GM23338 (cell line): ENCODE measurements at regions not wholly inside any gene's neighbourhood (a gene's known extent, or its start where the extent isn't known, plus 50 kb on each side); places are given as distances from the start of the nearest gene placed in this dataset.

ENCODE experiments used
- ATAC-seq: fragments of 200-7000 bp; cut with Tn5 transposase; 3 replicates; pipeline ENCODE4 v1.9.1; 2020
- DNase-seq: peaks from one replicate; pipeline ENCODE4 v3.0.0-alpha.2; 2015; ENCODE audit warnings: low spot score
- H2AFZ ChIP-seq: fragments of 200-600 bp; sonication (generic); 2 replicates; pipeline ENCODE4 v1.8.0; 2016; ENCODE audit warnings: antibody characterized with exemption, mild to moderate bottlenecking, moderate library complexity
- H3F3A ChIP-seq: fragments of 200-600 bp; sonication (generic); replicated peaks from 2 replicates; pipeline ENCODE4 v1.8.0; 2017; ENCODE audit warnings: antibody characterized with exemption, mixed run types, low read depth
- H3K27ac ChIP-seq: fragments of 200-600 bp; sonication (generic); 2 replicates; pipeline ENCODE4 v1.6.1; 2016; ENCODE audit warnings: low read depth
- H3K27me3 ChIP-seq: fragments of 200-600 bp; sonication (generic); 2 replicates; pipeline ENCODE4 v1.8.0; 2016; ENCODE audit warnings: mild to moderate bottlenecking, mixed run types, moderate library complexity; ENCODE audit not compliant: insufficient read depth
- H3K36me3 ChIP-seq: fragments of 200-600 bp; sonication (generic); 2 replicates; pipeline ENCODE4 v1.8.0; 2016; ENCODE audit warnings: mild to moderate bottlenecking; ENCODE audit not compliant: insufficient read depth
- H3K4me1 ChIP-seq: fragments of 200-600 bp; sonication (generic); 2 replicates; pipeline ENCODE4 v1.8.0; 2016; ENCODE audit warnings: mild to moderate bottlenecking, moderate library complexity; ENCODE audit not compliant: insufficient read depth
- H3K4me2 ChIP-seq: fragments of 200-600 bp; sonication (generic); 2 replicates; pipeline ENCODE4 v1.7.1; 2017; ENCODE audit warnings: mixed run types
- H3K4me3 ChIP-seq: fragments of 200-600 bp; sonication (generic); 2 replicates; pipeline ENCODE4 v1.6.1; 2016; ENCODE audit warnings: mixed run types
- H3K79me2 ChIP-seq: fragments of 200-600 bp; sonication (generic); replicated peaks from 2 replicates; pipeline ENCODE4 v1.8.0; 2017; ENCODE audit warnings: mild to moderate bottlenecking; ENCODE audit not compliant: insufficient read depth
- H3K9me2 ChIP-seq: fragments of 200-600 bp; sonication (generic); 2 replicates; pipeline ENCODE4 v1.8.0; 2017; ENCODE audit not compliant: insufficient read depth
- H4K20me1 ChIP-seq: fragments of 200-600 bp; sonication (generic); replicated peaks from 2 replicates; pipeline ENCODE4 v1.8.0; 2017; ENCODE audit warnings: mild to moderate bottlenecking; ENCODE audit not compliant: insufficient read depth
- H3K27ac Mint-ChIP-seq: 2 replicates; pipeline ENCODE4 v1.8.0; 2020; ENCODE audit warnings: inconsistent platforms, mild to moderate bottlenecking, moderate library complexity, mixed read lengths
- H3K27me3 Mint-ChIP-seq: 3 replicates; pipeline ENCODE4 v1.8.0; 2022; ENCODE audit warnings: low read depth, mild to moderate bottlenecking, moderate library complexity, mixed read lengths, inconsistent platforms; ENCODE audit not compliant: insufficient read depth, poor library complexity
- H3K36me3 Mint-ChIP-seq: 3 replicates; pipeline ENCODE4 v1.8.0; 2021; ENCODE audit warnings: low read depth, mild to moderate bottlenecking, inconsistent platforms, moderate library complexity, mixed read lengths
- H3K4me1 Mint-ChIP-seq: 3 replicates; pipeline ENCODE4 v1.8.0; 2020; ENCODE audit warnings: mild to moderate bottlenecking, inconsistent platforms, mixed read lengths
- H3K4me3 Mint-ChIP-seq: 3 replicates; pipeline ENCODE4 v1.8.0; 2021; ENCODE audit warnings: moderate library complexity, mild to moderate bottlenecking, inconsistent platforms, mixed read lengths
- H3K9me3 Mint-ChIP-seq: 3 replicates; pipeline ENCODE4 v1.8.0; 2020; ENCODE audit warnings: moderate library complexity, mild to moderate bottlenecking, inconsistent platforms, mixed read lengths
- CTCF ChIP-seq, 2 experiments: fragments of 200-600 bp in 1 of 2; sonication (generic) in 1 of 2; conservative IDR thresholded peaks; 2 replicates each; pipeline versions ENCODE4 v1.5.1 to v1.6.1; 2016 to 2017; ENCODE audit warnings: antibody characterized with exemption in 2 of 2, low read depth in 2 of 2, mild to moderate bottlenecking in 2 of 2, moderate library complexity in 1 of 2
- ETS1 ChIP-seq: IDR thresholded peaks from 2 replicates; pipeline ENCODE4 v1.6.1; 2016; ENCODE audit warnings: antibody characterized with exemption
- EZH2 ChIP-seq: fragments of 200-600 bp; sonication (generic); IDR thresholded peaks from one replicate; pipeline ENCODE4 v1.8.0; 2017; ENCODE audit warnings: antibody characterized with exemption, mild to moderate bottlenecking, low read depth; ENCODE audit not compliant: unreplicated experiment
- EZH2phosphoT487 ChIP-seq: fragments of 200-600 bp; sonication (generic); IDR thresholded peaks from one replicate; pipeline ENCODE4 v1.8.1; 2018; ENCODE audit warnings: antibody characterized with exemption; ENCODE audit not compliant: unreplicated experiment
- NANOG ChIP-seq: IDR thresholded peaks from 2 replicates; pipeline ENCODE4 v1.6.1; 2016; ENCODE audit warnings: antibody characterized with exemption, borderline replicate concordance
- STAT1 ChIP-seq: IDR thresholded peaks from one replicate; pipeline ENCODE4 v1.6.1; 2016; ENCODE audit warnings: antibody characterized with exemption; ENCODE audit not compliant: unreplicated experiment
- ZNF331 ChIP-seq: fragments of 250-450 bp; sonication (Bioruptor Pico); IDR thresholded peaks from 2 replicates; pipeline ENCODE4 v1.5.0; 2020; ENCODE audit warnings: low read depth, mild to moderate bottlenecking, moderate library complexity
- ZNF462 ChIP-seq: fragments of 250-450 bp; sonication (Bioruptor Pico); IDR thresholded peaks from 2 replicates; pipeline ENCODE4 v1.5.0; 2020; ENCODE audit warnings: mild to moderate bottlenecking, moderate library complexity

GRCh38 chr14:48261436-48261835, 586.0 kb upstream of the MDGA2 start:
- Histone ChIP-seq H3F3A (peaks cover 3% of the 10 kb centered on the region; the same call in 1 of the 2 replicates), H3K27ac (peak overlapping the region; percentile 96), H2AFZ (no peak overlapping the region), H3K36me3 (peaks cover 17% of the 10 kb centered on the region; the same call in 1 of the 2 replicates), H3K4me3 (0 out of 2 replicates have a peak overlapping the region, but pooled peaks have one; percentile 94), H3K79me2 (peaks cover 43% of the 10 kb centered on the region), H3K9me2 (no peaks in the 10 kb centered on the region), H3K27me3 (no peaks in the 10 kb centered on the region), H3K4me2 (peak overlapping the region; percentile 15), H3K4me1 (peaks cover 14% of the 10 kb centered on the region), H4K20me1 (0 out of 2 replicates have a peak, but pooled peaks cover 3% of the 10 kb centered on the region)
- Mint-ChIP-seq H3K4me1 (peaks cover 18% of the 10 kb centered on the region), H3K4me3 (no peak overlapping the region), H3K9me3 (no peaks in the 10 kb centered on the region), H3K27ac (peak overlapping the region; percentile 95), H3K36me3 (peaks cover 3% of the 10 kb centered on the region; the same call in 1 of the 3 replicates), H3K27me3 (peaks cover 11% of the 10 kb centered on the region)
- peak; percentile 58; the same call in 2 of the 3 replicates for ATAC-seq
- TF ChIP-seq ETS1, result no peak
- no peak for TF ChIP-seq EZH2phosphoT487
- no peak for TF ChIP-seq CTCF (conservative IDR thresholded peaks at IDR 0.05; ENCODE audit: low read depth in 2 of 2)
- peak; percentile 81 for TF ChIP-seq NANOG
- TF ChIP-seq STAT1, result no peak
- TF ChIP-seq EZH2, result no peak
- no peak for TF ChIP-seq ZNF331 (CRISPR knock-in tag)
- TF ChIP-seq ZNF462 (CRISPR knock-in tag), result no peak
- no peak for DNase-seq
